GM21825 (cell line): ENCODE measurements at regions not wholly inside any gene's neighbourhood (a gene's known extent, or its start where the extent isn't known, plus 50 kb on each side); places are given as distances from the start of the nearest gene placed in this dataset.

ENCODE experiments used
- ATAC-seq: cut with Tn5 transposase; IDR thresholded peaks from one replicate; pipeline ENCODE4 v1.9.1; 2021; ENCODE audit warnings: mild to moderate bottlenecking, moderate library complexity; ENCODE audit not compliant: unreplicated experiment

- no peak for ATAC-seq
Observed at GRCh38 chrX:135632353-135632752, 81.1 kb upstream of the CT45A1 start.

- ATAC-seq = no peak
Observed at GRCh38 chrX:135639066-135639780, 74.2 kb upstream of the CT45A1 start.

- ATAC-seq = no peak
Observed at GRCh38 chrX:135643916-135644315, 69.5 kb upstream of the CT45A1 start.

GRCh38 chrX:135644624-135645023, 68.8 kb upstream of the CT45A1 start:
- ATAC-seq = no peak

GRCh38 chrX:135649029-135649428, 64.4 kb upstream of the CT45A1 start:
- no peak for ATAC-seq

GRCh38 chrX:135649561-135649960, 63.9 kb upstream of the CT45A1 start:
- ATAC-seq = no peak

GRCh38 chrX:135651647-135652295, 61.7 kb upstream of the CT45A1 start:
- no peak for ATAC-seq

GRCh38 chrX:135652602-135653001, 60.8 kb upstream of the CT45A1 start:
- no peak for ATAC-seq

GRCh38 chrX:135657952-135658654, 55.3 kb upstream of the CT45A1 start:
- ATAC-seq = peak; percentile 61
